ENCODE measurements at regions not wholly inside any gene's neighbourhood (a gene's known extent, or its start where the extent isn't known, plus 50 kb on each side); places are given as distances from the start of the nearest gene placed in this dataset.

DNA sequence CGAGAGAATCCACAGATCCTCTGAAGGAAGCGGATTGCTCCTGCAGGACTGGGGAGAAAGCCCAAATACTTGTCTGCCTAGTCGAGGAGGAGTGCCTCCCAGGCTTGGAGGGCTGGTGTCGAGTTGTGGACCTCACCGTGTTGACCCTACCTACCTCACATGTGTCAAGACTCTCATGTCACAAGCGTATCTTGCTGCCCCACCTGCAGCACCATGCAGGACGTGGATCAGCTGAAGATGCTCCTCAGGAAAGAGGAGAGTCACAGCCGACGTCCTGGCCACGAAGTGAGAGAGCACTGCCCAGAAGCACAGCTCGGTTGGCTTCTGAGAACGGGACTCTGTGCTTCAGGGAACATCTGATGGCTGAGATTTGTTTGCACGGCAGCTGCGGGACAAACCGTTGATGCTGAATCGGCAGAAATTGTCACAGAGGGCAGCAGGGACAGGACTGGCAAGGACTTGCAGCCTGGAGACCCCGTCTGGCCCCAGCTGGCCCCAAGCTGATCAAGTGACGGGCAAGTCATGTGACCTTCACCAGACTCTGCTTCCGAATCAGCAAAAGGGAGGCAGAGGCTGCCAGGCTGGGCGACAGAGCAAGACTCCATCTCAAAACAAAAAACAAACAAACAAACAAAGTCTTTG, 119.1 kb upstream of the ITGA1 start:
- Histone ChIP-seq H3K4me3 (no peak overlapping the region), H3K9me2 (replicated peaks; ENCODE audit: insufficient read depth) (no peaks in the 10 kb centered on the region), H3K27me3 (no peaks in the 10 kb centered on the region), H3K4me1 (ENCODE audit: insufficient read depth) (no peaks in the 10 kb centered on the region), H3K27ac (no peak overlapping the region), H3K4me2 (no peak overlapping the region), H3K79me2 (no peaks in the 10 kb centered on the region), H2AFZ (no peak overlapping the region), H3K9me3 (ENCODE audit: low read depth) (no peaks in the 10 kb centered on the region), H3K36me3 (replicated peaks; ENCODE audit: insufficient read depth, low read depth) (no peaks in the 10 kb centered on the region), H4K20me1 (ENCODE audit: insufficient read depth, poor library complexity, severe bottlenecking) (no peaks in the 10 kb centered on the region)
- 92% methylated on average over 20 of the region's 20 CpGs for WGBS (ENCODE audit: low lambda C conversion rate, missing lambda C conversion rate)
- DNase-seq (ENCODE audit: low spot score) = no peak
- TF ChIP-seq EZH2 (IDR thresholded peaks at IDR 0.05; ENCODE audit: borderline replicate concordance) (no peak), EZH2phosphoT487 (IDR thresholded peaks at IDR 0.05; ENCODE audit: low read depth, severe bottlenecking, unreplicated experiment) (no peak)
- TF ChIP-seq, protein P1, sequence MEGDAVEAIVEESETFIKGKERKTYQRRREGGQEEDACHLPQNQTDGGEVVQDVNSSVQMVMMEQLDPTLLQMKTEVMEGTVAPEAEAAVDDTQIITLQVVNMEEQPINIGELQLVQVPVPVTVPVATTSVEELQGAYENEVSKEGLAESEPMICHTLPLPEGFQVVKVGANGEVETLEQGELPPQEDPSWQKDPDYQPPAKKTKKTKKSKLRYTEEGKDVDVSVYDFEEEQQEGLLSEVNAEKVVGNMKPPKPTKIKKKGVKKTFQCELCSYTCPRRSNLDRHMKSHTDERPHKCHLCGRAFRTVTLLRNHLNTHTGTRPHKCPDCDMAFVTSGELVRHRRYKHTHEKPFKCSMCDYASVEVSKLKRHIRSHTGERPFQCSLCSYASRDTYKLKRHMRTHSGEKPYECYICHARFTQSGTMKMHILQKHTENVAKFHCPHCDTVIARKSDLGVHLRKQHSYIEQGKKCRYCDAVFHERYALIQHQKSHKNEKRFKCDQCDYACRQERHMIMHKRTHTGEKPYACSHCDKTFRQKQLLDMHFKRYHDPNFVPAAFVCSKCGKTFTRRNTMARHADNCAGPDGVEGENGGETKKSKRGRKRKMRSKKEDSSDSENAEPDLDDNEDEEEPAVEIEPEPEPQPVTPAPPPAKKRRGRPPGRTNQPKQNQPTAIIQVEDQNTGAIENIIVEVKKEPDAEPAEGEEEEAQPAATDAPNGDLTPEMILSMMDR (IDR thresholded peaks at IDR 0.05; ENCODE audit: poor library complexity) = no peak

- DNase-seq (ENCODE audit: low spot score) = no peak
- Histone ChIP-seq H3K27me3 (no peaks in the 10 kb centered on the region), H3K9me2 (replicated peaks; ENCODE audit: insufficient read depth) (no peaks in the 10 kb centered on the region), H3K27ac (no peak overlapping the region), H3K9me3 (ENCODE audit: low read depth) (no peaks in the 10 kb centered on the region), H3K4me3 (no peak overlapping the region), H4K20me1 (ENCODE audit: insufficient read depth, poor library complexity, severe bottlenecking) (no peaks in the 10 kb centered on the region), H3K79me2 (no peaks in the 10 kb centered on the region), H3K36me3 (replicated peaks; ENCODE audit: insufficient read depth, low read depth) (no peaks in the 10 kb centered on the region), H3K4me2 (no peak overlapping the region), H2AFZ (no peak overlapping the region), H3K4me1 (ENCODE audit: insufficient read depth) (no peaks in the 10 kb centered on the region)
- 47% methylated on average over 1 of the region's 1 CpG for WGBS (ENCODE audit: low lambda C conversion rate, missing lambda C conversion rate)
- TF ChIP-seq EZH2phosphoT487 (IDR thresholded peaks at IDR 0.05; ENCODE audit: low read depth, severe bottlenecking, unreplicated experiment) (no peak), EZH2 (IDR thresholded peaks at IDR 0.05; ENCODE audit: borderline replicate concordance) (no peak)
- TF ChIP-seq, protein P1 (IDR thresholded peaks at IDR 0.05; ENCODE audit: poor library complexity) = no peak
These were observed 115.3 kb upstream of the ITGA1 start for GRCh38 chr5:52672459-52672858.

DNA sequence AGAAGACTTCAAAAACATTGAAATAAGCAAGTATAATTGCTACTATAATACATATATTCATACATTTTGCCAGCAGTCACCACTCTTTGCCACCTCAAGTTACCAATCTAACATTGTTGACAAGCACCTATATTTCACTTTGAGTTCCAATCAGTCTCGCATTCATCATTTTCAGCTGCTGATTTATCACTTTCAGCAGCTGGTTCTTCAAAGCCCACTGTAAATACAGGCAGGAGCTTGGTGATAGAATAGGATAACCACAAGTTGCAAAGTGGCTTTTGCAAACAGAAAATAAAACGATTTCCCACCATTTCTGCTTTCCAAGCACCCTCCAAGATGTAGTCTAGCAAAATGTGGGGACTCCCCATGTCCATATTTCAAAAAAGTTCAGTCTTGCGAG, 114.2 kb upstream of the ITGA1 start:
- H3K79me2 ChIP-seq = no peaks in the 10 kb centered on the region
- no peaks in the 10 kb centered on the region for H3K27me3 ChIP-seq
- H3K9me3 ChIP-seq (ENCODE audit: low read depth) = no peaks in the 10 kb centered on the region
- H2AFZ ChIP-seq = no peak overlapping the region
- H4K20me1 ChIP-seq (ENCODE audit: insufficient read depth, poor library complexity, severe bottlenecking) = no peaks in the 10 kb centered on the region
- 69% methylated on average over 3 of the region's 3 CpGs for WGBS (ENCODE audit: low lambda C conversion rate, missing lambda C conversion rate)
- no peak overlapping the region for H3K27ac ChIP-seq
- DNase-seq (ENCODE audit: low spot score) = no peak
- H3K4me1 ChIP-seq (ENCODE audit: insufficient read depth) = no peaks in the 10 kb centered on the region
- H3K9me2 ChIP-seq (replicated peaks; ENCODE audit: insufficient read depth) = no peaks in the 10 kb centered on the region
- TF ChIP-seq EZH2 (IDR thresholded peaks at IDR 0.05; ENCODE audit: borderline replicate concordance) = no peak
- TF ChIP-seq, protein P1 (IDR thresholded peaks at IDR 0.05; ENCODE audit: poor library complexity) = no peak
- no peak for TF ChIP-seq EZH2phosphoT487 (IDR thresholded peaks at IDR 0.05; ENCODE audit: low read depth, severe bottlenecking, unreplicated experiment)
- H3K4me3 ChIP-seq = no peak overlapping the region
- H3K4me2 ChIP-seq = no peak overlapping the region
- H3K36me3 ChIP-seq (replicated peaks; ENCODE audit: insufficient read depth, low read depth) = no peaks in the 10 kb centered on the region

All from hepatocyte (in vitro differentiated cells).